ENCODE measurements at regions not wholly inside any gene's neighbourhood (a gene's known extent, or its start where the extent isn't known, plus 50 kb on each side); places are given as distances from the start of the nearest gene placed in this dataset.

DNA sequence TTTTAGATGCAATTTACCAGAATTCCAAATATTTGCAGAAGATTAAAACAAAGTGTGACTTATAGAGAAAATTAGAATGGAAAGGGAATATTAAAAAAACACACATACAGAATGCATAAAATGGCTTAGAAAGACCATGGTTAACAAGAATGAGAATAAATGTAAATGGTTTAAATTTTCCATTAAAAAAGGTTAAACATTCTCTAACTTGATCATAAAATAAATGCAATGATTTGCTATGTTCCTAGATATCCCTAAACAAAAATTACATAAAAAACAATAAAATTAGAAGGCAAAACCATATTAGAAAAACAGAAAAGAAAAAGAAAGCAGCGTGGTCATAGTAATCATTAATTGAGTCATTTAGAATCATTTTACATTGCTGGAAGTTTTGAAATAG lies 152.5 kb downstream of the TMEM38B start:
- H2AFZ ChIP-seq (ENCODE audit: low read length) = no peak overlapping the region
- no peaks in the 10 kb centered on the region for H4K20me1 ChIP-seq (replicated peaks in 1 of 2; ENCODE audit: control insufficient read depth in 1 of 2, insufficient read depth in 2 of 2, low read length in 2 of 2)
- no peak overlapping the region for H3K4me3 ChIP-seq (ENCODE audit: extremely low read depth in 1 of 4, insufficient read depth in 2 of 4, low read depth in 3 of 4, low read length in 4 of 4)
- no peaks in the 10 kb centered on the region for H3K79me2 ChIP-seq (ENCODE audit: control insufficient read depth in 1 of 2, insufficient read depth in 2 of 2, low read length in 2 of 2)
- no peak overlapping the region for H4K91ac ChIP-seq (replicated peaks; ENCODE audit: insufficient read length, low read length)
- H2BK15ac ChIP-seq (ENCODE audit: low read length) = no peak overlapping the region
- H2BK5ac ChIP-seq (ENCODE audit: low read depth, low read length) = no peak overlapping the region
- no peak overlapping the region for H3K14ac ChIP-seq (ENCODE audit: insufficient read length)
- no peaks in the 10 kb centered on the region for H3K36me3 ChIP-seq (ENCODE audit: control insufficient read depth in 2 of 4, insufficient read depth in 4 of 4, low read length in 3 of 4)
- POLR2A ChIA-PET (ENCODE audit: partially characterized antibody) = no interaction called here
- H3K9ac ChIP-seq (replicated peaks in 1 of 4; ENCODE audit: extremely low read depth in 1 of 4, low read depth in 3 of 4, low read length in 3 of 4) = no peak overlapping the region
- H4K8ac ChIP-seq (ENCODE audit: extremely low read depth, insufficient read depth, low read length) = no peak overlapping the region
- no peak overlapping the region for H3K27ac ChIP-seq (ENCODE audit: low read depth, low read length)
- H3K79me1 ChIP-seq (ENCODE audit: low read depth, low read length) = no peaks in the 10 kb centered on the region
- WGBS, 2 experiments (ENCODE audit: extremely low coverage in 1 of 2, insufficient coverage in 1 of 2, insufficient read length in 1 of 2, insufficient replicate concordance in 2 of 2, low coverage in 1 of 2, low lambda C conversion rate in 2 of 2, missing lambda C conversion rate in 1 of 2) = 92% methylated on average over 1 of the region's 1 CpG; no CpG with 5 or more reads in 1 of the 2 experiments
- no peaks in the 10 kb centered on the region for H3K23me2 ChIP-seq (ENCODE audit: low read depth, low read length)
- no peak overlapping the region for H4K5ac ChIP-seq (ENCODE audit: insufficient read length, low read depth, low read length)
- no peak for TF ChIP-seq ZNF274 (IDR thresholded peaks at IDR 0.05; ENCODE audit: borderline replicate concordance, extremely low read depth, low read length)
- no peak for TF ChIP-seq TCF12 (IDR thresholded peaks at IDR 0.05; ENCODE audit: low read depth, low read length)
- TF ChIP-seq SP1 (IDR thresholded peaks at IDR 0.05; ENCODE audit: low read depth, low read length) = no peak
- TF ChIP-seq PHF8 (conservative IDR thresholded peaks at IDR 0.05; ENCODE audit: low read depth, low read length) = no peak
- no peak for TF ChIP-seq CBX8 (IDR thresholded peaks at IDR 0.05; ENCODE audit: borderline replicate concordance, low read depth, low read length)
- no peak for TF ChIP-seq RBBP5 (IDR thresholded peaks at IDR 0.05; ENCODE audit: borderline replicate concordance, low read depth, low read length)
- TF ChIP-seq SIN3A (conservative IDR thresholded peaks at IDR 0.05 in 1 of 2, IDR thresholded peaks at IDR 0.05 in 1 of 2; ENCODE audit: low read depth in 1 of 2, low read length in 2 of 2) = no peak
- no peak for TF ChIP-seq RFX5 (IDR thresholded peaks at IDR 0.05; ENCODE audit: borderline replicate concordance, low read depth, low read length)
- no peak for TF ChIP-seq CHD1 (IDR thresholded peaks at IDR 0.05; ENCODE audit: low read depth, low read length)
- no peak for TF ChIP-seq GABPA (IDR thresholded peaks at IDR 0.05; ENCODE audit: borderline replicate concordance, insufficient read depth, low read length)
- TF ChIP-seq SUZ12 (IDR thresholded peaks at IDR 0.05; ENCODE audit: low read length) = no peak
- CTCF ChIA-PET (ENCODE audit: partially characterized antibody) = no interaction called here
- DNase-seq (ENCODE audit: low read depth in 1 of 2, low spot score in 2 of 2) (no peak), FAIRE-seq (no peak)
- no peak overlapping the region for H2AK5ac ChIP-seq (ENCODE audit: low read depth, low read length)
- no peaks in the 10 kb centered on the region for H3K9me3 ChIP-seq (ENCODE audit: insufficient read depth in 2 of 2, low read depth in 1 of 2, low read length in 1 of 2)
- H2BK12ac ChIP-seq (ENCODE audit: low read depth, low read length) = no peak overlapping the region
- H3K27me3 ChIP-seq (replicated peaks in 1 of 4; ENCODE audit: control insufficient read depth in 3 of 4, extremely low read depth in 1 of 4, insufficient read depth in 3 of 4, low read length in 3 of 4) = no peaks in the 10 kb centered on the region
- H3K4me1 ChIP-seq (replicated peaks in 1 of 4; ENCODE audit: control insufficient read depth in 3 of 4, insufficient read depth in 4 of 4, low read length in 3 of 4) = no peaks in the 10 kb centered on the region
- H3K56ac ChIP-seq (replicated peaks; ENCODE audit: insufficient read length, low read depth, low read length) = no peak overlapping the region
- no peak overlapping the region for H3K18ac ChIP-seq (ENCODE audit: extremely low read depth, low read length)
- H3K23ac ChIP-seq (ENCODE audit: insufficient read length) = no peak overlapping the region
- H3K4me2 ChIP-seq (ENCODE audit: insufficient read depth in 1 of 2, low read depth in 2 of 2, low read length in 2 of 2) = no peak overlapping the region
- no peak overlapping the region for H2BK120ac ChIP-seq (replicated peaks; ENCODE audit: low read depth, low read length)
- H2BK20ac ChIP-seq (ENCODE audit: low read length) = no peak overlapping the region
- no peak overlapping the region for H3K4ac ChIP-seq (replicated peaks; ENCODE audit: insufficient read length, low read depth, low read length)

Data from H1 (cell line).